ENCODE measurements at regions not wholly inside any gene's neighbourhood (a gene's known extent, or its start where the extent isn't known, plus 50 kb on each side); places are given as distances from the start of the nearest gene placed in this dataset.

DNA sequence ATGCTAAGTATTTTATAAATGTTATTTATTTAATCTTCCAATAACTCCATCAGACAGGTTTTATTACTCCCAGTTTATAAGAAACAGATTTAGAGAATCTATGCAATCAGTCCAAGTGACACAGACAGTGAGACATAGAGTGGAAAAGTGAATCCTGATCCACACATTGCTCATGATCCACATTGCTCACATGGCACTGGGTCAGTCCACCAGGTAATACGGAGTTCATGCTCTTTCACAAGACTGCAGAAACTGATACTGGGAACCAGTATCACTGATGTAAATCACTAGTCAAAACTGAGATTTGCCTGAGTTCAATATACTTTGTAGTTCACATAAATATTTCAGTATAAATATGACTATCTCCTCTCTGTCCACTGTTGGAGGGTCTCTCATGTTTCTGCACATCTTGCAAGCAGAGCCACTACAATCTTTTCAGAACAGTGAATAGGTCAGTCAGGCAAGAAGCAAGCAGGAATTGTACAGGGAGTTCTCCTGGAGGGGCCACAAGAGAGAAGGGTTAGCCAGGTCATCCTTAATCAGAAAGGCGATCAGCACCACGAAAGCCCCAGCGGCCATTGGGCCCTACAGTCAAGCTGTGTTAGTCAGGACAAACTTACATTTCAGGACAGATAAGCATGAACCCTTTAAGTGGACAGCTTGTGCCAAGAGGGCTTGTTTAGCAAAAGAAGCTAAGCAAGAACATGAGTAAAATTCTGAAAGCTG is 275.4 kb upstream of the NR5A2 start:
- no peak overlapping the region for H3K27ac ChIP-seq
- no peak for TF ChIP-seq CTCF (conservative IDR thresholded peaks at IDR 0.05)

- H3K27ac ChIP-seq, result no peak overlapping the region
- no peak for TF ChIP-seq CTCF (conservative IDR thresholded peaks at IDR 0.05)
These were observed 274.9 kb upstream of the NR5A2 start for GRCh38 chr1:199752688-199753027.

DNA sequence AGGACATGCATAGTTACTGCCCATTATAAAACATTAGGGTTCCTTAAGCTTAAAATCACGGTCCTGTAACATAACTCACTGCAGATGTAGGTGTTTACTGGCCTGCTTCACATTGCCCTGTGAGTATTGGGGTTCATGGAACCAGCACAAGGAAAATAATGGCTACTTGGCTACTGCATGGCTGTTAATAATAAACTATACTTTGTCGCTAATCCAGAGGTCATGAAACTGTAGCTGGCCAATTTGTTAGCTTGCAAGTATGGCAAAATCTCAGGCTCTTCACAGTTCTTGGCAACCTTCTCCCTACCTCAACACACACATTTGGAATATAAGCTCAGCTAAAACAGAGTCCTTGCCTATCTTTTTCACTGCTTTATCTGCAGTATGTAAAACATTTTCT is 274.0 kb upstream of the NR5A2 start:
- H3K27ac ChIP-seq, result no peak overlapping the region
- no peak for TF ChIP-seq CTCF (conservative IDR thresholded peaks at IDR 0.05)

- H3K27ac ChIP-seq, result no peak overlapping the region
- TF ChIP-seq CTCF (conservative IDR thresholded peaks at IDR 0.05), result no peak
These were observed 271.4 kb upstream of the NR5A2 start for GRCh38 chr1:199756066-199756465.

GRCh38 chr1:199758626-199759255 is 268.8 kb upstream of the NR5A2 start:
- no peak overlapping the region for H3K27ac ChIP-seq
- no peak for TF ChIP-seq CTCF (conservative IDR thresholded peaks at IDR 0.05)

DNA sequence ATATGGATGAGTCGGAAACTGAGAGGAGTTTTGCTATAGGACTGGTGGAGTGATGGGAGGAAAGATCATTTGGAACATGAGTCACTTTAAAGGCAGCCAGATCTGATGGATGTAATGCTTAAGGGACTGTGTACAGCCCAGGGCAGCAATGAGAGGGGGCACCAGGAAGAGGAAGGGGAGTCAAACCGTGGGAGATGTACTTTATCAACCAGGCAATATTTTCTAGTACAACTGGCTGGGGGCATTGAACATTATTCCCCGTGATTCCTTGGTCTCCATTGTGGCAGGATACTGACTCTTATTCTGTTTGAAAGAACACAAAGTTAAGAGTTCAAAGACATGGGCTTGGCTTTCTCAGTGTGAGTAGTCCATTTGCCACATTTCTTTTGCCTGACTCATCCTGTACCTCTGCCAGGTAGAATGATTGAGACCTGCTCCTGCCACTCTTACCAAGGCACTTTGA is 268.2 kb upstream of the NR5A2 start:
- H3K27ac ChIP-seq, result no peak overlapping the region
- TF ChIP-seq CTCF (conservative IDR thresholded peaks at IDR 0.05), result no peak

- TF ChIP-seq CTCF (conservative IDR thresholded peaks at IDR 0.05), result no peak
- H3K27ac ChIP-seq, result no peak overlapping the region
These were observed 264.9 kb upstream of the NR5A2 start for GRCh38 chr1:199762572-199762971.

Measured in VCaP (cell line).